BLaER1 (cell line): ENCODE measurements at regions not wholly inside any gene's neighbourhood (a gene's known extent, or its start where the extent isn't known, plus 50 kb on each side); places are given as distances from the start of the nearest gene placed in this dataset.
A peak's percentile ranks its signal among the peaks of the same experiment; 100 is the strongest.
"Not testable (repeated sequence)": the region's sequence is repeated elsewhere in the genome, so short reads cannot be mapped to it uniquely, and the experiment has no call there.

Source experiments
- H3K27ac ChIP-seq: shearing (Covaris generic); formaldehyde crosslinking; 2 replicates; pipeline ENCODE4 v1.8.1; 2022
- H3K27me3 ChIP-seq: shearing (Covaris generic); formaldehyde crosslinking; 2 replicates; pipeline ENCODE4 v1.8.1; 2022
- H3K36me3 ChIP-seq: shearing (Covaris generic); formaldehyde crosslinking; 2 replicates; pipeline ENCODE4 v1.8.1; 2022
- H3K4me1 ChIP-seq: shearing (Covaris generic); formaldehyde crosslinking; 2 replicates; pipeline ENCODE4 v1.8.1; 2022
- H3K4me2 ChIP-seq: shearing (Covaris generic); formaldehyde crosslinking; 2 replicates; pipeline ENCODE4 v1.8.1; 2022
- H3K4me3 ChIP-seq: shearing (Covaris generic); formaldehyde crosslinking; 2 replicates; pipeline ENCODE4 v1.8.1; 2022
- H3K9ac ChIP-seq: shearing (Covaris generic); formaldehyde crosslinking; 2 replicates; pipeline ENCODE4 v1.8.1; 2022
- H3K9me3 ChIP-seq: shearing (Covaris generic); formaldehyde crosslinking; 2 replicates; pipeline ENCODE4 v1.8.1; 2022
- H4K20me1 ChIP-seq: shearing (Covaris generic); formaldehyde crosslinking; 2 replicates; pipeline ENCODE4 v1.8.1; 2022
- Cebpa-rat ChIP-seq: shearing (Covaris generic); IDR thresholded peaks from 2 replicates; pipeline ENCODE4 v1.8.1; 2022

- no peak overlapping the region for H3K4me3 ChIP-seq
Measured at GRCh38 chr9:96148634-96149532, 153.1 kb downstream of the HSD17B3 start.

GRCh38 chr9:96147029-96147428, 154.9 kb downstream of the HSD17B3 start:
- not testable (repeated sequence) for H3K4me3 ChIP-seq, H3K36me3 ChIP-seq, H4K20me1 ChIP-seq, H3K9ac ChIP-seq, H3K27me3 ChIP-seq, H3K9me3 ChIP-seq
- H3K4me1 ChIP-seq = peaks cover 71% of the 10 kb centered on the region
- H3K4me2 ChIP-seq = peak overlapping the region; percentile 93
- H3K27ac ChIP-seq = peak overlapping the region; percentile 69

More at GRCh38 chr9:96148634-96149532, 153.1 kb downstream of the HSD17B3 start:
- H3K27ac ChIP-seq = peak overlapping the region; percentile 88
- TF ChIP-seq Cebpa-rat = no peak
- peaks cover 1% of the 10 kb centered on the region; the same call in 1 of the 2 replicates for H3K9me3 ChIP-seq
- H3K27me3 ChIP-seq = no peaks in the 10 kb centered on the region
- H3K4me1 ChIP-seq = peaks cover 72% of the 10 kb centered on the region
- H3K9ac ChIP-seq = no peak overlapping the region
- H4K20me1 ChIP-seq = no peaks in the 10 kb centered on the region
- H3K36me3 ChIP-seq = no peaks in the 10 kb centered on the region
- H3K4me2 ChIP-seq = peak overlapping the region; percentile 93

GRCh38 chr9:96141666-96142065, 160.3 kb downstream of the HSD17B3 start:
- H3K4me3 ChIP-seq = no peak overlapping the region
- no peak overlapping the region for H3K9ac ChIP-seq
- no peak for TF ChIP-seq Cebpa-rat
- no peaks in the 10 kb centered on the region for H4K20me1 ChIP-seq
- H3K4me2 ChIP-seq = no peak overlapping the region
- H3K4me1 ChIP-seq = peaks cover 64% of the 10 kb centered on the region
- no peaks in the 10 kb centered on the region for H3K36me3 ChIP-seq
- H3K27me3 ChIP-seq = no peaks in the 10 kb centered on the region
- peaks cover 5% of the 10 kb centered on the region; the same call in 1 of the 2 replicates for H3K9me3 ChIP-seq
- H3K27ac ChIP-seq = no peak overlapping the region

- no peak overlapping the region for H3K9ac ChIP-seq
- no peak overlapping the region for H3K27ac ChIP-seq
- H3K9me3 ChIP-seq = peaks cover 5% of the 10 kb centered on the region; the same call in 1 of the 2 replicates
- TF ChIP-seq Cebpa-rat = no peak
- no peaks in the 10 kb centered on the region for H4K20me1 ChIP-seq
- H3K4me3 ChIP-seq = no peak overlapping the region
- H3K36me3 ChIP-seq = no peaks in the 10 kb centered on the region
- no peaks in the 10 kb centered on the region for H3K27me3 ChIP-seq
- no peak overlapping the region for H3K4me2 ChIP-seq
- H3K4me1 ChIP-seq = peaks cover 64% of the 10 kb centered on the region
Measured at GRCh38 chr9:96141128-96141474, 160.9 kb downstream of the HSD17B3 start.

GRCh38 chr9:96140296-96141127, 161.5 kb downstream of the HSD17B3 start:
- Histone ChIP-seq H3K27ac (peak overlapping the region; percentile 29), H4K20me1 (no peaks in the 10 kb centered on the region), H3K36me3 (no peaks in the 10 kb centered on the region), H3K27me3 (no peaks in the 10 kb centered on the region), H3K4me3 (no peak overlapping the region), H3K9me3 (peaks cover 5% of the 10 kb centered on the region; the same call in 1 of the 2 replicates), H3K9ac (no peak overlapping the region), H3K4me1 (peaks cover 67% of the 10 kb centered on the region), H3K4me2 (peak overlapping the region; percentile 55; the same call in 1 of the 2 replicates)
- no peak for TF ChIP-seq Cebpa-rat

GRCh38 chr9:96139592-96140295, 162.2 kb downstream of the HSD17B3 start:
- 0 out of 2 replicates have a peak, but pooled peaks cover 5% of the 10 kb centered on the region for H3K9me3 ChIP-seq
- H3K27ac ChIP-seq = peak overlapping the region; percentile 31
- H3K4me1 ChIP-seq = peaks cover 71% of the 10 kb centered on the region
- no peaks in the 10 kb centered on the region for H3K36me3 ChIP-seq
- TF ChIP-seq Cebpa-rat = peak; percentile 64; the same call in 1 of the 2 replicates
- no peak overlapping the region for H3K4me3 ChIP-seq
- H3K9ac ChIP-seq = no peak overlapping the region
- peak overlapping the region; percentile 55 for H3K4me2 ChIP-seq
- H4K20me1 ChIP-seq = no peaks in the 10 kb centered on the region
- H3K27me3 ChIP-seq = no peaks in the 10 kb centered on the region

- no peaks in the 10 kb centered on the region for H4K20me1 ChIP-seq
- H3K9ac ChIP-seq = no peak overlapping the region
- peak overlapping the region; percentile 55 for H3K4me2 ChIP-seq
- no peak overlapping the region for H3K4me3 ChIP-seq
- H3K27ac ChIP-seq = peak overlapping the region; percentile 31
- H3K9me3 ChIP-seq = peaks cover 6% of the 10 kb centered on the region; the same call in 1 of the 2 replicates
- no peak for TF ChIP-seq Cebpa-rat
- peaks cover 68% of the 10 kb centered on the region for H3K4me1 ChIP-seq
- no peaks in the 10 kb centered on the region for H3K27me3 ChIP-seq
- no peaks in the 10 kb centered on the region for H3K36me3 ChIP-seq
Measured at GRCh38 chr9:96138616-96139015, 163.4 kb downstream of the HSD17B3 start.

GRCh38 chr9:96137671-96138429, 164.1 kb downstream of the HSD17B3 start:
- Histone ChIP-seq H3K9ac (peak overlapping the region; percentile 59; the same call in 1 of the 2 replicates), H3K4me1 (peaks cover 63% of the 10 kb centered on the region), H3K27me3 (no peaks in the 10 kb centered on the region), H3K9me3 (peaks cover 14% of the 10 kb centered on the region), H4K20me1 (no peaks in the 10 kb centered on the region), H3K36me3 (no peaks in the 10 kb centered on the region), H3K27ac (peak overlapping the region; percentile 50), H3K4me2 (peak overlapping the region; percentile 69), H3K4me3 (peak overlapping the region; percentile 0; the same call in 1 of the 2 replicates)
- TF ChIP-seq Cebpa-rat = no peak
